ENCODE measurements at regions not wholly inside any gene's neighbourhood (a gene's known extent, or its start where the extent isn't known, plus 50 kb on each side); places are given as distances from the start of the nearest gene placed in this dataset.

DNA sequence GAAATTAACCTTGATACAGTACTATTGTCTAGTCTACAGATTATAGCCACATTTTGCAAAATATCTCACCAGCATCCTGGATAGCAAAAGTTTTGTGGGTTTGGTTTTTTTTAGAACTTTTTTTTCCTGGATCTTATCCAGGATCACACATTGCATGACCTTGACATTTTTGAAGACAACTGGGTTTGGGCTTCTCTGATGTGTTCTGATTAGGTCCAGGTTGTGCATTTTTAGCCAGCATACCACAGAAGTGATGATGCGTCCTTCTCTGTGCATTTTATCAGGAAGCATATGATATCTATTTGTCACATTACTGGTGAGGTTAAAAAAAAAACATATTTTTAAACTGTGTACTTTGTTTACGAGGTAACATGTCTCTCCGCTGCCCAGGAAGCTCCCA lies 221.0 kb upstream of the OSR1 start:
- DNase-seq = no peak

DNA sequence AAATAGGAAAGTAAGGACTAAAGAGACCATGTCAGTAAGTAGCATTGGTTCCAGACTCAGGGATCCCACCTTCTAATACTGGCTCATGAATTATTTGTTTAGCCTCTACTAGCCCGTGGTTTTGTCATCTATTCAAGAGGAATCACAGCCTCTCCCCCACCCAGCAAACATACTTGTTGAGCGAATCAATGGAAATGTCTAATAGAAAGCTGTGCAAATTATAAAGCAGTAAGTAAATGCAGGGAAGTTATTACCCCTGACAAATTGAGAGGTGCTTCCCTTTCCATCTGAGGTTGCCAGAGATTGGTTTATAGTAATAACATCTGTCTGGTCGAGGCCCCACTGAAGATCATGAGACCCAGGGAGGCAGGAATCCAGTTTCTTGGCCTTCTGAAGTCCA lies 219.3 kb upstream of the OSR1 start:
- no peak for DNase-seq

DNA sequence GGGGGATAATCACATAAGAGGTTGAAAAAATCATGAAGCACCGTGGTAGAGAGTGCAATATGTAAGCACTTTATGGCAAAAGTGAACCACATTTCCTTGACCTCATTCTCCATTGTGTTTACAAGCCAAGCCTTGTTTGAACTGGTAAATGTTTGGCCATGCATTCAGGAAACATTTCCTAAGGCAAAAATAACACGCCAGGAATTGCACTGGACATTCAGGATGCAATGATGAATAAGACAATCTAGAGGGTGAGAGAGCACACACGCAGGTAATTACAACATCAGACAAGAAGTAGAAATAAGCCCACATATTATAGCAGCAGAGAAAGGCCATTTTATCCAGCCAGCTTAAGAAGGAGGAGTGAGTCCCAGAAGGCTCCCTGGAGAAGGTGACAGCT lies 218.0 kb upstream of the OSR1 start:
- no peak for DNase-seq

DNA sequence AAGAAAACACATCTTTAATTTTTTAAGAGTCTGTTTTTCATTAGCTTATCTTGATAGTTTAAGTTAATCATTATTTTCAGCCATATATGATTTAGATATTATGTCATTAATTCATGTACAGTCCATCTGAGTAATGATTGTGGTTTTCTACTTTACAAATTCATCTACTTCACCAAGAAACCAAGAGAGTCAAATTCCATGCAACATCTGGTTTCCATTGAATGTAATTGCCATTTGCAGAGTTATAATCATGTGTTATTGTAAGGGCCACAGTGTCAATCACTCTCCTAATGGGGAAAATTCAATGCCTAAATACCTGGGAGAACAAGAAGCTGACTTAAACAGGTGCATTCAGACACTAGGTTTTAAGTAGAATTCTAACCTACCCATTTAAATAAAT lies 217.2 kb upstream of the OSR1 start:
- no peak for DNase-seq

DNA sequence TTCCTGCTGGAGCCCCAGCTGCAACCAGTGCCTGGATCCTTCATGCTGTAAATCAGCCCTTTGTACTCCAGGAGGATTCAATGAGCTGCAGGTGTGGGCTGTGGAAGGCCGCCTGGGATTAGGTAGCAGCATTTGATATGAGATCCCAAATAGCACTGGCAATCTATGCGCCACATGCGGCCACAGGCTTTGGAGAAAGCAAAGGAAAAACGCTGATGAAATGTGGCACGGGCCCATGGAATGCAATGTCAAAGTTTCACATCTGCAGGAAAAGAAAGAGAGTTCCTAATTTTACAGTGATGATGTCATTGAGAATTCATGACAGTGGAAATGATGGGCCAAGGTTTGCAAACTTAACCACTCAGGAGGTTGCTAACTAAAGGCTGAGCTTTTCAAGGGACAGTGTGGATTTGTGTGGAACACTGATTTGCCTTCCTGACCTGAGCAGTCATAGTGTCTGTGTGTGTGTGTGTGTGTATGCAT lies 216.4 kb upstream of the OSR1 start:
- no peak for DNase-seq

DNA sequence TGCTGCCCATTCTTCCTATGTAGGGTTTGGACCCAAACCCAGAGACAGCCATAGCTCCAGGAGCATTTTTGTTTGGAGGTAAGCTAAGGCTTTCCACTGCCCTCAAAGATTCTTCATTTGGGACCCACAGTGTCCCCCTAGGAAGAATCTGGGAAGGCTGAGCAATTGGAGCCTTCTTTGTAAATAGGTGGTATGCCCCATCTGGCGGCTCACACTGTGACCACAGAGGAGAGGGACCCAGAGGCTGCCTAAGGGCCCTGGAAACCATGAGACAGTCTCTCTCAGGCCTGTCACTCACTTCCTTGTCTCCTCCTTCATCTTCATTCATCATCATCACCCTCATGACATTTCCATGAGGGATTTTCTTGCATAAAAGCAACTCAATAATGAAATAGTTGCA lies 215.4 kb upstream of the OSR1 start:
- DNase-seq = no peak

DNA sequence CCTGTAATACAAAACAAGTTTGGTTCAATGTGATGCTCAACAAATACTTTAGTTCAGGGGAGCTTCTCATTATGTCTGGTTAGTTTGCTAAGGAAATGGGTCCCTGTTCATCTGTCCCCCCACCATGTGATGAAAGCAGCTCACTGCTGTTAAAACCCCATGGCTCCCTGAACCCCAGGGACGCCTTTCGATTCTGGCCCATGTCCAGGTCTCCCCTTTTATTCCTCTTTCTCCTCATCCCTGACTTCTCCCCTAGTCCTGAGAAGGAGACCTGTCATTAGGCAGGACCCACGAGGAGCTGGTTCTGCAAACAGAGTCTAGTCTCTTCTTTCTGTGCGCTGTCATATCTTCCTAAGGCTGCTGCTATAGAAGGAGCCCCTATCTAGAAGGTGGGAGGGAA lies 213.3 kb upstream of the OSR1 start:
- no peak for DNase-seq

DNA sequence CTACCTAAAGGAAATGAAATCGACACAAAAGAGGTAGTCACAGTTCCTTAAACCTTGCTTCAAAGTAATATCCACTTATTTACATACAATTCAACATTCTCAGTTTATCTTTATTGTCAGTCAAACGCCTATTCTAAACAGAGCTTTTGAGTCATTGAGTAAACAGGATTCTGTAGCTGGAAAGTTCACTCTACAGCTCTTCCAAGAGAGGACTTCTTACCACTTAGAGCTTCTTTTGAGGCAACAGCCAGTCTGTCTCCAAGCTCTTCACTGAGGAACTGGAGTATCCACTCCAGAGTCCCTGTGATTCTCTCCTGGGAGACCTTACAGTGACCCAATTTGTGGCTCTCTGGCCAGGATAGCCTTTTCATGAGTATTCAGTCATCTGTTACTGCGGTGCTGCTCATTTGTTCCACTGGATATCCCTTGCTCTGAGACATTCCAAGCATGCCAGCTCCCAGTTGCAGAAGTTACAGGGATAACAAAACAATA lies 210.9 kb upstream of the OSR1 start:
- DNase-seq = no peak

DNA sequence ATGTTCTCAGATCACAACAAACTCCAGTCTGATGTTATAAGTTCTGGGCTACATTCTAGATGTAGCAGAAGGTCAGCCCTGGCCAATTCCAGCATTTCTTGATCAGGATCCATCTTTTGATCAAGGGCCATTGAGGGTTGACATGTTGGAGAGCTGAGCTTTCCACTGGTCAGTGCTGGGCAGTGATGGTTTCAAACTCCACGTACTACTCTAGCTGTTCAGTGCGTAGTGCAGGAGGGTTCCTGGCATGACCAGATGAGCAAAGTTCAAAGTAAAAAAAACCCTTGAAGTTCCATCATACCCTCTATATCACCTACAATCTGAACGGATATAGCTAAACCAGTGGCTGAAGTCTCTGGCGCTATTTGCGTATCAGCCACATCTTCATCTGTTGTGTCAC lies 210.4 kb upstream of the OSR1 start:
- no peak for DNase-seq

DNA sequence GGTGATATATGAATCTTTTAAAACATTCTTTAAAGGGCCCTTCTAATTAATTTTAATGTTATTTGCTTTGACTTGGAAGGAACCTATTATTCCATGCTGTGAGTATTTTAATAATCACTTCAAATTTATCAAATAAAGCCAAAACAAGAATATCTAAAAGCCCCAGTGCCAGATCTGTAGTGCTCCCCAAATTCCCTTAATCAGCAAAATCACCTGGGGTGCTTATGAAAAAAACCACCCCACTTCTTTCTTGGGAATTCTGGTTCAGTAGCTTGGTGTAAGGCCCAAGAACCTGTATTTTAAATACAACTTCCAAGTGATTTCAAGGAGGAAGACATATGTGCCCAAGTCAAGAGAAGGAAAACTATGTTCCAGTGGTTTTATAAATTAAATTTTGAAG lies 202.4 kb upstream of the OSR1 start:
- no peak for DNase-seq

DNA sequence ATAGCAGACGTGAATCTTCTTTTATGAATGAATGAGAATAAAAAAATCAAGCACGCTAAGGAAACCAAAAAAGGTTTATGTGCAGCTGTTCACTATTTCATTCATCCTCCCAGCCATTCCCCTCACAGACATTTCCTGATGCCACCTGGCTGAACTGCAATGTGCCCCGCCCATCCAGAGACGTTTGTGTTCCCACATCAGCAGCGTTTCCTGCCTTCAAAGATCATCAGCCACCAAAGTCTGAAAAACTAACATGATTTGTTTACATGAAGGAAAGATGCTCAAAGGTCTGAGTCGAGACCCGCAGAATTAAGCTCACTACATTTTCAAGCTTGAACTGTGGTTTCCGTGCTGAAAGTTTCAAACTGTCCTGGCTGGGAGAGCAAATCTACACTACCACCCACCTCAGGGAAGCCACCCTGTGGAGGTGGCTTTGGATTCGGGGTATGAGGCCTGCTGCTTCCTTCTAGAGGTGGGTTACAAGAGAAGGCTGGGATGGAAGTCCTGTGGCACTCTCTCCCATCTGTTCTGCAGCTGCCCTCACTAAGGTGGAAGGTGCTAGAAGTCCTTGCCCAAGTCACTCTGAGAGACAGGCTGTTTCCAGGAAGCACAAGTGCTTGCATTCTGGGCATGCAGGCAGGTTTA lies 201.3 kb upstream of the OSR1 start:
- DNase-seq = peak; percentile 18

DNA sequence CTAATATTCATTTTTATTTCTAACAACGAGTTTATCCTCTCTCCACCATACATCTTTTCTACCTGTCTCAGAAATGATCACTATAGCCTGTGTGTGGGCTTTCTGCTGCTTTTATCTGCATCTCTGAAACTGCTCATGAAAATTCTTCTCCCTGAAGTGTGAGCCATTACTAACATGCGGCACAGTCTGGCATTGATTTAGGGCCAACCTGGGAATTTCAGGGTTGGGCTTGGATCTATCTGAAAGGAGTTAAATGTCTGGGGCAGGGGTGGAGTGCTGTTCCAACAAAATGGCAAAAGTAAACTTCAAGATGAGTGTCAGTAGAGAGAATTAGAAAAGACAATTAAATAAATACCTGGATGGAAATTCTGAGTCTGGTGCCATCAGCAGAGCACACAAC lies 198.2 kb upstream of the OSR1 start:
- DNase-seq = no peak

DNA sequence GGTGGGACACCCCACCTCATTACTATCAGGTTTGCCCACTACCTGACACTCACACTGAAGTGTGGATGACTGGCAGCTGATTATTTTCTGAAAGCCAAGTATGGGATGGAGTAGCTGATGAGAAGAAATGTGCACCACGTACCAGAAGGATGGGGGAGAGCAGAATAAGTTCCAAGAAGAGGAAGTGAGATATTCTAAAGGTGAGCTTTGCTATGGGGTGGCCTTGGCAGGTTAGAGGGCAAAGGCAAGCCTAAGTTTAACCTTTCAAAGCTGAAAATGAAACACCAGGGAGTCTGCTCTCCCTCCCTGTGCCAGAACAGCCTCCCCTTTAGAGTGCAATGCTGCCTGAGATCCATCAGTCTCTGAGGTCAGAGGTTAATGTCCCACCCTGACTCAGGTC lies 196.1 kb upstream of the OSR1 start:
- DNase-seq = no peak

DNA sequence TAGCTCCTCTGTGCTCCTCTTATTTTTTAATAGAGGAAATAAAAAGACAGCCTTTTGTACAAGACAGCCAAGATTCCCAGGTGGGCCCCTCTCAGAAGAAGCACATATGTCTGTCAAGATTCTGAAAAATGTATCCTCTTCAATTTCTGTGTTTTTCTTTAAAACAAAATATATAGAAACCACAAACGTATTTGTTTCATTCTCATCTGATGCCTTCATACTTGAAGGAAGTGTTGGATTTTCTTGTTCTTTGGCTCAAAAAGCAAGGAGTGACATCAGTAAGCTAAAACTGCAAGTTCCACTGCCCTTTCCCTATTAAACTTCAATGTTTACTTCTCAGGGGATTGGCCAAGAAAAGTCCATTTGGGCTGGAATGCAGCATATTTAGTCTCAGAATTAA lies 193.8 kb upstream of the OSR1 start:
- no peak for DNase-seq

DNA sequence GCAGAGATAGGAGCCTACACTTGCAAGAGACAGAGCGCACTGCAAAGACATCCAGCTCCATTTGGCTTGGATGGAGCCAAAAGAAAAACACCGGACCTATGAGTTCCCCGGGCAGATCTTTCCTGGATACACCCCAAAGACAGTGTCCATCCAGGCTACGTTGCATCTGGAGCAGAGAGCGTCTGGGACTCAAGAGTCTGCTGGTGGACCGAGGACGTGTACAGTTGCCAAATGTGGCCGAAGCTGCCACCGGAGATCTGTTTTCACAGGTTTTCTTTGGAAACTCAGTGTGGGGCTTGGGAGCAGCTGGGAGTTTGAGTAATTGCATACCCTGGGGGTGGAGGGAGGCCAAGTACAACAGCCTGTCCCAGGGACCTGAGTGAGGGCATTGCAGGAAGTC lies 192.3 kb upstream of the OSR1 start:
- DNase-seq = no peak

DNA sequence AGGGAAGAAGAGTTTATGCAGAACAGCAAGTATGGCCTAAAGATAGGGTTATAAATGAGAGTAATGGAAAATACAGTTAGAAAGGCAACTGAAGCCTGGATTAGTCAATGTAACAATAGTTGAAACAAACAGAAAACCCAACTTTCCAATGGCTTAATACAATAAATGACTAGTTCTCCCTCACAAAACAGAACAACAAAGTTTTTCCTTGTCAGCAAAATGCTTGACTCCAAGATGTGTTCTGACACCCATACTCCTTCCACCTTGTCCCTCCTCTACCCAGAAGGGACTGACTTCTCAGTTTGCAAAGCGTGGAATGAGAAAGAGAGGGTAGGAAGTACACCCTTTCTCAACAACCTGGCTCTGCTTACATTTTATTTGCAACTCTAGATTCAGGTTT lies 191.4 kb upstream of the OSR1 start:
- DNase-seq = no peak

DNA sequence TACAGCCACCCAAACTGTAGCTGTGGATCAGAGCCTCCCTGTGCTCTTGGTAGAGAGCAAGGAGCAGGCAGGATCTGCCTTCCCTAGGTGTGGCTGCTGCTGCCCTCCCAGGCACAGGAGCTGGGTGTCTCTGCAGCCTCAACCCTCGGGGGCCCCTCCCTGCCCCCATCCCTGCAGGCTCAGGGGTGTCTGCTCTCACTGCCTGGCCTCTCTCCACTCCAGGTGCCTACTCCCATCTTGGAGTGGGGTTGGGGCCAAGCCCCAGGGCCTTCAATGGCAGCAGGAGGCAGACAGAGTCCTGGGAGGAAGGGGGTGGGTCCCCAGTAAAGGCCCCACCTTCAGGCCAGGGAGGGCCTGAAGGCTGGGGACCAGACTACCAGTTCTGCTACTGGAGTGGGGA lies 189.7 kb upstream of the OSR1 start:
- no peak for DNase-seq

DNA sequence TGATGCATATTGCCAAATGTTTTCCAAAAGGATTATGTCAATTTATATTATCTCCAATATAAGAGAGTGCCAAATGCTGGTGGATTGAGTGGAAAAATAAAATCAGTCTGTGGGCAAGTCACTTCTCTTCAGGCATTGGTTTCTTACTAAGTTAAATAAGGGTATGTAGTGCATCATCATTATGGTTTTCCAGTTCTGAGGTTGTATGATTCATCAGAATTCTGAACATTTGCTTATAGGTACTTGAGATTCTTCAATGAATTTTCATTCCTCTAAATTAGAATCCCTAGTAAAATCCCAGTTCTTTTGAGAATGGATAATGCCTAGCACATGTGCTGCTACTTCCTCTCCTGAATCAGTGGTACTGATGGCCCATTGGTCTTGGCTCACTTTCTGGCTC lies 188.9 kb upstream of the OSR1 start:
- no peak for DNase-seq

DNA sequence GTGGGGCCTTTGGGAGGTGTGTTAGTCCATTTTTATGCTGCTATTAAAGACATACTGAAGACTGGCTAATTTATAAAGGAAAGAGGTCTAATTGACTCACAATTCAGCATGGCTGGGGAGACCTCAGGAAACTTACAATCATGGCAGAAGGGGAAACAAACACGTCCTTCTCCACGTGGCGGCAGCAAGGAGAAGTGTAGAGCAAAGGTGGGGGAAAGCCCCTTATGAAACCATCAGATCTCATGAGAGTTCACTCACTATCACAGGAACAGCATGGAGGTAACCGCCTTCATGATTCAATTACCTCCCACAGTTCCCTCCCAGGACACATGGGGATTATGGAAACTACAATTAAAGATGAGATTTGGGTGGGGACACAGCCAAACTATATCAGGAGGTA lies 187.1 kb upstream of the OSR1 start:
- no peak for DNase-seq

DNA sequence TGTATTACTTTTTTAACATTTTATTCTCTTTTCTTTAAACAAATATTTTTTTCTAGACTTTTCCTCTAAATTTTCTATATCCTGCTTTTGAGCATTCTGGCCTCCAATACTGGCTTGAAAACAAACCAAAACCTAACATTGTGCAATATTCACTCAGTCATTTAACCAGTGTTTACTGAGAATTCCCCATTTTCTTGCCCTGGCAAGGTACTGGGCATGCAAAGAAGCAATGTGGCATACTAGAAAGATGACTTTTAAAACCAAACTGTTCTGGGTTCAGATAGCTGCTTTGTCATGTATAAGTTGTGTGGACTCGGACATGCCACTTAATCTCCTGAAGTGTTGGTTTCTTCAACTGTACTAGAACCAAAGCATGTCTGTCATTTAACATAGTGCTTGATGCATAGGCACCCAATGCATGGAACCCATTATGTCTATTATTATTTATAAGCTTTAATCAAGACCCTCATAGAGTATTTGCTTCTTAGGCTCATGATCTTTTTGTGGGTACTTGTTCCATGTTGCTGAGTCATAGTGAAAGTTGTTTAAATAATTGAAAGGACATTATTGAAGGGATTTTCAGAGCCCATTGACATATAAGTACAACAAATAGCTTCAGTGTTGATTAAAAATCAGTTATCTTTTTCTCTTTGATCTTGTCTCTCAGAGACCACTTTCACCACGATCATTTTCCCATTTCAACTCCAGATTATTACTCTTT lies 185.4 kb upstream of the OSR1 start:
- DNase-seq = no peak

DNA sequence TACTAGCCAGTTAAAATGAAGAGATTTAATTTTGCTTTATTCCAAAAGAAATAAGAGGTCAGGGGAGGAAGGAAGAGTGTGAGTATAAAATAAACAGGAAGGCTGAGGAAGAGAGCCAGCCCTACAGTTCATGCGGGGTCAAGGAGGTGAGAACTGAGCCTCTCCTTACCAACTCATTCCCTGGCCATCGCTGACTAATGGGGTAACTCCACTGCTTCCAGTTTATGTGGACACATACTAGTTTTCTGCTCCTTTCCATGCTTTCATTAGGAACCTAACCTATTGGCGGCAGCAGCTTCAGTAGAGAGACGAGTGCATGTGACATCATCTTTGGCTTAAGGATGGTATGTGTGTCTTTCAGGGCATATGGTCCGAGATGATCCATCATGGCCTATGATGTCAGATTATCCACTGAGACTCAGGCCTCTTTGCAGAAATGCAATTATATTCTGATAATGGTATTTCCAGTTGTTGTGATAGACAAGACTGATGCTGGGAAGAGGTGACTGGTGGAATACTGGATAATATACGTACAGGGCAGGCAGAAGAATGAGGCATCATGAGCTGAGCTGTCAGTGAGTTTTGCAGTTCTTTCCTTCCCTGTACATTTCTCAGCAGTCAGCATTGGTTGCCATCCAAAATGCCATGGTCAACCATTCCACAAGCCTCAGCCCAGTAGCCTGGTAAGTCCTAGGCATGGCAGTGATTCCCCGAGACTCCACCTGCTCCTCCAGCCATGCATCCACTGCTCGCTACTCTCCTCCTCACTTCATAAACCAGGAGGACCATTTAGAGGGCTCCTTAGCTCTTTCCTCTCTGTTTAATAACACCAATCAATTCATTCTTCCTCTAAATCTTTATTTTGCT lies 184.6 kb upstream of the OSR1 start:
- no peak for DNase-seq

DNA sequence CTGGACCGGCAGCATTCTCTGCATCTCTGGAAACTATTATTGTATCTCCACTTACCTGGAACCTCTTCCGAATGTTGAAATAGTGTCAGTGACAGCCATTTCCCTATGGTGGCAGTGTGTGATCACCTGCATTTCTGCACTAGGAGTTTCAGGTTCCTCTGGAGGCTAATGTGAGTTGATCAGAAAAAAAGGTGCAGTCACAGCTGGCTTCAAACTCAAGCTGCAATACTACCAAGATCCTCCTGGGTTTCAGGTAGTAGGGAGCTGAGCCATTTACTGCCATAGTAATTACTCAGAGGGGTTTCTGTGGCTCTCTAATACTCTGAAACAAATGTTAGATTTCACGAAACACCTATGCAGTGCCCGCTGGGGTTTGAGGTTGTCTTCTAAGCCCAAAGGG lies 183.5 kb upstream of the OSR1 start:
- peak; percentile 35 for DNase-seq

DNA sequence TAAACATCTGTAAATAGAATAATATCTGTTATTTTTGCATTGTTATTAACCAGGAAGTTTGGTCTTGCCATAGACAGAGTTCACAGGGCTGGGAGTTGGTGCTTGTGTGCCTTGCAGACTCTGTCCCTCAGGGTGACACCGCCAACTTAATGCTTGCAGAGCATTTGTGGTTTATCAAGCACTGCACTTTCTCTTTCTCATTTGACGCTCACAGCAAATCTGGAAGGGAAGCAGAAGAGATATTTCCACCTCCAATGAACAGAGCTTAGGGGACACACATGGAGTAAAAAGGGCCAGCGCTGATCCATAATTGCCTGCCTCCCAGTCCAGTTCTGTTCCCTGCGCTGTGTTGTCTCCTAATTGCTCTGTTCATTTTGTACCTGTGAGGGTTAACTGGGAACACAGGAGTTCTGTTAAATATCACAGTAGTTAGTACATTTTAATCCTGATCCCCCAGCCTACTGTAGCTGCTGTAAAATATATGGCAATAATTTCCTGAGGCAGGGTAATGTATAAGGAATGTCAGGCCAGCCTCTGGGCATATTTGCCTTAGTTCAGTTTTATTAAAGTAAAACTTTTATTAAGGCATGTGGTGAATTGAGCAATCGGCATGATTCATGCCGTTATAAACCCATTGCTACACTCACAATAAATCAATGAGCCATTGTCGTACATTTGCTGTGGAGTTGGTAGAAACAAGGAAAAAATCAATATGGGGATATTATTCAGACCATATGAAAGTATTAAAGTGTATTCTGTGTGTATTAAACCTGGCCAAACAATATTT lies 182.5 kb upstream of the OSR1 start:
- no peak for DNase-seq

Data from NCI-H2171 treated with DMSO at 0.1 percent for 48 hours (cell line).